HCT116 (cell line): ENCODE measurements at regions not wholly inside any gene's neighbourhood (a gene's known extent, or its start where the extent isn't known, plus 50 kb on each side); places are given as distances from the start of the nearest gene placed in this dataset.

Experiments used
- ATAC-seq: fragments of 200-7000 bp; cut with Tn5 transposase; 2 replicates; pipeline ENCODE4 v1.9.1; 2020; ENCODE audit warnings: mild to moderate bottlenecking, moderate library complexity
- BruUV-seq: library from RNA; stranded (reverse); fragments of 400-500 nt; replicated peaks from 2 replicates; lab custom pipeline; 2021; lab: Mats Ljungman, UMichigan
- CTCF ChIA-PET: fragments of 300-600 bp; sonication (Branson Sonifier 250); formaldehyde crosslinking; loops from one replicate; lab custom pipeline; 2021; ENCODE audit warnings: antibody characterized with exemption; lab: Charles Lee
- POLR2A ChIA-PET: fragments of 300-600, 350-600 bp; sonication (Branson Sonifier 250); formaldehyde crosslinking; loops from one replicate; lab custom pipeline; 2021; ENCODE audit warnings: antibody characterized with exemption; lab: Charles Lee
- RAD21 ChIA-PET, 2 experiments: fragments of 300-600 bp; sonication (Branson Sonifier 250); formaldehyde crosslinking; loops; one replicate each; lab custom pipeline; 2023; ENCODE audit warnings: low total read pairs in 2 of 2; ENCODE audit not compliant: uncharacterized antibody in 2 of 2, unreplicated experiment in 2 of 2, low non-redundant PET in 1 of 2; lab: Charles Lee
- DNase-seq: peaks from one replicate; pipeline ENCODE4 v3.0.0-alpha.2; 2010; ENCODE audit warnings: low read depth, low spot score
- H2AFZ ChIP-seq: fragments of 200-600 bp; shearing (Covaris generic), sonication (generic); 2 replicates; pipeline ENCODE4 v1.6.1; 2017; ENCODE audit warnings: low read depth, mixed run types, mixed read lengths, antibody characterized with exemption, low read length; ENCODE audit not compliant: poor library complexity, severe bottlenecking
- H3K27ac ChIP-seq: 2 replicates; pipeline ENCODE4 v1.5.1; 2012; ENCODE audit warnings: low read depth, low read length
- H3K27me3 ChIP-seq: fragments of 200-600 bp; sonication (generic); 2 replicates; pipeline ENCODE4 v1.6.1; 2016; ENCODE audit warnings: mixed run types, low read length, mixed read lengths; ENCODE audit not compliant: insufficient read depth
- H3K36me3 ChIP-seq, 2 experiments: fragments of 200-500 bp in 1 of 2; fragments of 200-600 bp in 1 of 2; sonication (Bioruptor generic) in 1 of 2; sonication (generic) in 1 of 2; 2 replicates each; pipeline versions ENCODE4 v1.5.1 to v1.6.1; 2014 to 2016; ENCODE audit warnings: low read length in 2 of 2, inconsistent platforms in 1 of 2, mixed read lengths in 1 of 2, mixed run types in 1 of 2; ENCODE audit not compliant: insufficient read depth in 2 of 2, control insufficient read depth in 1 of 2
- H3K4me1 ChIP-seq, 2 experiments: fragments of 200-600 bp in 1 of 2; sonication (generic) in 1 of 2; 2 replicates each; pipeline versions ENCODE4 v1.5.1 to v1.6.1; 2012 to 2017; ENCODE audit warnings: low read length in 2 of 2, inconsistent platforms in 1 of 2, mild to moderate bottlenecking in 1 of 2, mixed read lengths in 1 of 2, mixed run types in 1 of 2, moderate library complexity in 1 of 2; ENCODE audit not compliant: insufficient read depth in 2 of 2, control insufficient read depth in 1 of 2
- H3K4me2 ChIP-seq: fragments of 200-600 bp; sonication (generic); 2 replicates; pipeline ENCODE4 v1.6.1; 2017; ENCODE audit warnings: mixed run types, low read length, mixed read lengths
- H3K4me3 ChIP-seq, 2 experiments: fragments of 200-600 bp in 1 of 2; sonication (generic) in 1 of 2; replicated peaks in 1 of 2; 2 replicates each; pipeline ENCODE4 v1.5.1; 2011 to 2016; ENCODE audit warnings: low read length in 2 of 2, control low read depth in 1 of 2, low read depth in 1 of 2, mild to moderate bottlenecking in 1 of 2, mixed read lengths in 1 of 2, mixed run types in 1 of 2
- H3K79me2 ChIP-seq: fragments of 200-600 bp; sonication (generic); 2 replicates; pipeline ENCODE4 v1.6.1; 2017; ENCODE audit warnings: mild to moderate bottlenecking, mixed run types, low read length, moderate library complexity, mixed read lengths; ENCODE audit not compliant: insufficient read depth
- H3K9ac ChIP-seq: fragments of 200-600 bp; sonication (generic); 2 replicates; pipeline ENCODE4 v1.6.1; 2016; ENCODE audit warnings: low read length, mixed read lengths
- H3K9me2 ChIP-seq: fragments of 200-600 bp; sonication (generic), shearing (Covaris generic); 2 replicates; pipeline ENCODE4 v1.6.1; 2017; ENCODE audit warnings: mixed run types, mild to moderate bottlenecking, moderate library complexity; ENCODE audit not compliant: insufficient read depth
- H3K9me3 ChIP-seq, 2 experiments: fragments of 200-500 bp in 1 of 2; fragments of 200-600 bp in 1 of 2; sonication (Bioruptor generic) in 1 of 2; sonication (generic) in 1 of 2; 2 replicates each; pipeline ENCODE4 v1.6.1; 2014 to 2017; ENCODE audit warnings: low read length in 2 of 2, mixed read lengths in 2 of 2, inconsistent platforms in 1 of 2, low read depth in 1 of 2, mild to moderate bottlenecking in 1 of 2, mixed run types in 1 of 2, moderate library complexity in 1 of 2; ENCODE audit not compliant: control insufficient read depth in 1 of 2, insufficient read depth in 1 of 2
- H4K20me1 ChIP-seq: fragments of 200-600 bp; sonication (generic), shearing (Covaris generic); 2 replicates; pipeline ENCODE4 v1.6.1; 2017; ENCODE audit warnings: mixed run types, mild to moderate bottlenecking, moderate library complexity; ENCODE audit not compliant: insufficient read depth
- EGR1 ChIP-seq: IDR thresholded peaks from 2 replicates; pipeline ENCODE4 v1.6.1; 2012; ENCODE audit warnings: low read depth
- EZH2 ChIP-seq: fragments of 200-600 bp; sonication (generic); IDR thresholded peaks from 2 replicates; pipeline ENCODE4 v1.6.1; 2017; ENCODE audit warnings: antibody characterized with exemption, mixed run types
- EZH2phosphoT487 ChIP-seq: fragments of 200-600 bp; IDR thresholded peaks from 2 replicates; pipeline ENCODE4 v1.6.1; 2018; ENCODE audit warnings: antibody characterized with exemption, borderline replicate concordance
- JUND ChIP-seq: IDR thresholded peaks from 2 replicates; pipeline ENCODE4 v1.6.1; 2012
- POLR2AphosphoS5 ChIP-seq: IDR thresholded peaks from 2 replicates; pipeline ENCODE4 v1.6.1; 2011; ENCODE audit warnings: mild to moderate bottlenecking, low read depth, low read length, moderate library complexity
- SIN3A ChIP-seq: IDR thresholded peaks from 2 replicates; pipeline ENCODE4 v1.6.1; 2012; ENCODE audit warnings: low read depth
- SP1 ChIP-seq: IDR thresholded peaks from 2 replicates; pipeline ENCODE4 v1.6.1; 2012; ENCODE audit warnings: low read depth
- TCF7L2 ChIP-seq: IDR thresholded peaks from 2 replicates; pipeline ENCODE4 v1.7.0; 2011; ENCODE audit warnings: borderline replicate concordance, inconsistent platforms; ENCODE audit not compliant: insufficient read depth, insufficient read length; ENCODE audit errors: extremely low read depth
- ZBTB33 ChIP-seq: IDR thresholded peaks from 2 replicates; pipeline ENCODE4 v1.6.1; 2011; ENCODE audit warnings: mild to moderate bottlenecking, low read length, moderate library complexity; ENCODE audit not compliant: insufficient replicate concordance; ENCODE audit errors: extremely low read depth
- ZFX ChIP-seq: fragments of 450-650 bp; IDR thresholded peaks from 2 replicates; pipeline ENCODE4 v1.6.1; 2017
- ZNF274 ChIP-seq: fragments of 200-500 bp; sonication (Bioruptor generic); IDR thresholded peaks from 2 replicates; pipeline ENCODE4 v1.6.1; 2014; ENCODE audit warnings: mild to moderate bottlenecking, low read depth, low read length, inconsistent platforms
- intact Hi-C: fragments of 100-400 bp; cut with micrococcal nuclease; formaldehyde crosslinking; loops from 2 replicates; pipeline ENCODE4 v1.10.0; 2022
- TF ChIP-seq, protein P1 (sequence below): IDR thresholded peaks from 2 replicates; pipeline ENCODE4 v1.6.1; 2012

- H3K36me3 ChIP-seq = no peaks in the 10 kb centered on the region
- H3K9me2 ChIP-seq = no peaks in the 10 kb centered on the region
- H3K4me1 ChIP-seq = no peaks in the 10 kb centered on the region
- no peak overlapping the region for H3K27ac ChIP-seq
- H3K79me2 ChIP-seq = no peaks in the 10 kb centered on the region
- DNase-seq (no peak), ATAC-seq (no peak)
- no peak overlapping the region for H3K9ac ChIP-seq
- ChIA-PET CTCF (no interaction called here), RAD21 (no interaction called here), POLR2A (no interaction called here)
- TF ChIP-seq ZFX = no peak
- TF ChIP-seq EZH2 = no peak
- TF ChIP-seq EGR1 = no peak
- no peak for TF ChIP-seq SP1
- TF ChIP-seq POLR2AphosphoS5 = no peak
- TF ChIP-seq, protein P1, sequence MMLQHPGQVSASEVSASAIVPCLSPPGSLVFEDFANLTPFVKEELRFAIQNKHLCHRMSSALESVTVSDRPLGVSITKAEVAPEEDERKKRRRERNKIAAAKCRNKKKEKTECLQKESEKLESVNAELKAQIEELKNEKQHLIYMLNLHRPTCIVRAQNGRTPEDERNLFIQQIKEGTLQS = no peak
- TF ChIP-seq ZBTB33 = no peak
- TF ChIP-seq JUND = no peak
- no peak for TF ChIP-seq ZNF274
- H4K20me1 ChIP-seq = no peaks in the 10 kb centered on the region
- no TSS peak for BruUV-seq
- H3K27me3 ChIP-seq = no peaks in the 10 kb centered on the region
- no peak overlapping the region for H3K4me3 ChIP-seq
- H2AFZ ChIP-seq = no peak overlapping the region
- no peak overlapping the region for H3K4me2 ChIP-seq
- peaks cover 0 to 16% of the 10 kb centered on the region in 2 experiments; a peak in 2 of 4 replicates for H3K9me3 ChIP-seq
- intact Hi-C loops = no loop called here
These were observed 188.0 kb upstream of the C21orf91 start for GRCh38 chr21:18007121-18007520.

DNA sequence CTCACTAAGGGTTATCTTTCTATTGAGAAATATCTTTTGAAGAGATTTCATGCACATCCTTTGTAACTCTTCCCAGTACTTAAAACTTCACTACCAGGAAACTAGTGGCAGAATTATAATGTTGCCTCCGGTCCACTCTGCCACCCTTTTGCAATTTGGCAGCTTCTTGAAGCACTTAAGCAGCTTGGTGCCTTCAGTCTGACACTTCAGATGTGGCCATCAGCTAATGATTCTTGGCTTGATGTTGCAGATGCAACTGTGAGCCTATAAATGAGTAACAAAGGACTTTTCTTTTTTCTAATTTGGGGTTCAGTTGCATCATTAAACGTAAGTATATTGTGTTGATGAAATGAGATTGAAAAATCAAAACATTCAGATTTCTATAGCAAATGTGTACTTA is 187.5 kb upstream of the C21orf91 start:
- intact Hi-C loops = no loop called here
- CTCF ChIA-PET = no interaction called here
- Histone ChIP-seq H3K4me2 (no peak overlapping the region), H4K20me1 (no peaks in the 10 kb centered on the region), H3K9me3 (peaks cover 0 to 14% of the 10 kb centered on the region in 2 experiments; a peak in 2 of 4 replicates), H3K9ac (no peak overlapping the region), H3K36me3 (no peaks in the 10 kb centered on the region), H3K79me2 (no peaks in the 10 kb centered on the region), H3K27ac (no peak overlapping the region), H3K9me2 (no peaks in the 10 kb centered on the region), H2AFZ (no peak overlapping the region), H3K27me3 (no peaks in the 10 kb centered on the region), H3K4me3 (no peak overlapping the region), H3K4me1 (no peaks in the 10 kb centered on the region)
- TF ChIP-seq TCF7L2 (no peak), EZH2phosphoT487 (no peak), SIN3A (no peak), JUND (no peak), SP1 (no peak)
- TF ChIP-seq, protein P1 = no peak
- POLR2A ChIA-PET = no interaction called here
- ATAC-seq = no peak
- no TSS peak for BruUV-seq
- no peak for DNase-seq
- RAD21 ChIA-PET = no interaction called here
